Breast epithelium (tissue), 3 donors: ENCODE measurements at regions not wholly inside any gene's neighbourhood (a gene's known extent, or its start where the extent isn't known, plus 50 kb on each side); places are given as distances from the start of the nearest gene placed in this dataset.

Experiments used
- CTCF ChIP-seq, 3 donors: fragments of 450-650 bp; IDR thresholded peaks; one replicate each; pipeline ENCODE4 v1.5.1; 2016 to 2017; ENCODE audit warnings: antibody characterized with exemption in 3 of 3, mild to moderate bottlenecking in 3 of 3, moderate library complexity in 3 of 3
- POLR2A ChIP-seq: fragments of 450-650 bp; IDR thresholded peaks from one replicate; pipeline ENCODE4 v1.6.1; 2016; ENCODE audit warnings: antibody characterized with exemption, mild to moderate bottlenecking, moderate library complexity
- POLR2AphosphoS5 ChIP-seq, 3 donors: sonication (generic); formaldehyde crosslinking; IDR thresholded peaks; one replicate each; pipeline ENCODE4 v1.6.1; 2017; ENCODE audit warnings: antibody characterized with exemption in 3 of 3

DNA sequence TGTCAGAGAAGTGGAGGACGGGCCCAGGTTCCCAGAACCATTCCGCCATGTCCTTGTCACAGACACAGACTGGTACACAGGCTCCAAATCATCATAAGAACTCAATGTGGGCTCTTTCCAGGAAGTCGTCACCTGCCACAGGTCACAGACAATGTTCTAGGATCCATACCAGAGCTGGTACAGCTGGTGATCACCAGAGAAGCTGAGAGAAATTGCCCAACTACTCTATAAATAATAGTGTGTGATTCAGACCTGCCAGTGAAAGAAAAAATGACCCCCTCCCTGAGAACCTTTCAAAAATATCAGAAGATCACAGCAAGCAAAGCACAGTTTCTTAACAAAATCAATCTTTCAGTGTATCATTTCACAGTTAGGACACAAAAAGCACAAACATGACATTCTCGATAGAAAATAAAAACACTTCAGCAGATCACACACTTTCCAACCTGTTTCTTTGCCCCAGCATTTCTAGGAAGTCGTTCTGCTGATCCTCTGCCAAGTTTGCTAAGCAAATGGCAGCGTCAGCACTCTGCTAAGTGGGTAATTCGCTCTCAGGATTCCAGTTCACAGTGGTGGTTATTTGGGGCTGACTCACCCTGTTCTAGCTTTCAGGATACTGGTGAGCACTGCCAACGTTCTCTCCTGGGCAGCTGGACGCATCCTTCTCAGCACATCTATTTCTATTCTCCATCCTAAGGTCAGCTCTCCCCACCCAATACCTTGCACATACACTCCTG lies 223.3 kb upstream of the SFSWAP start:
- no peak for TF ChIP-seq POLR2AphosphoS5 (IDR thresholded peaks at IDR 0.05)
- TF ChIP-seq POLR2A = no peak
- no peak for TF ChIP-seq CTCF (IDR thresholded peaks at IDR 0.05)
